ENCODE measurements at regions not wholly inside any gene's neighbourhood (a gene's known extent, or its start where the extent isn't known, plus 50 kb on each side); places are given as distances from the start of the nearest gene placed in this dataset.

- TF ChIP-seq KLF7 (tag by site-specific recombination; IDR thresholded peaks at IDR 0.05; ENCODE audit: borderline replicate concordance), result no peak
- no peak for TF ChIP-seq ZNF146 (tag by site-specific recombination; IDR thresholded peaks at IDR 0.05)
- no peak for TF ChIP-seq TSHZ1 (tag by site-specific recombination; IDR thresholded peaks at IDR 0.05; ENCODE audit: borderline replicate concordance)
- TF ChIP-seq ZNF561 (tag by site-specific recombination; IDR thresholded peaks at IDR 0.05; ENCODE audit: borderline replicate concordance), result no peak
- TF ChIP-seq PRDM6 (tag by site-specific recombination; IDR thresholded peaks at IDR 0.05), result no peak
- TF ChIP-seq ZNF335 (tag by site-specific recombination; conservative IDR thresholded peaks at IDR 0.05), result no peak
- no peak for TF ChIP-seq ZNF280D (tag by site-specific recombination; IDR thresholded peaks at IDR 0.05)
- TF ChIP-seq OVOL3 (tag by site-specific recombination; IDR thresholded peaks at IDR 0.05), result no peak
- TF ChIP-seq PBX3 (CRISPR knock-in tag; IDR thresholded peaks at IDR 0.05), result no peak
Observed at GRCh38 chr10:7498111-7498510, 87.3 kb upstream of the SFMBT2 start (continued).

GRCh38 chr10:7493996-7494395, 83.2 kb upstream of the SFMBT2 start:
- ChIA-PET POLR2A (no interaction called here), CTCF (interaction anchor here (0.6 kb wide), 2 partner anchors 826 to 952 kb away, joined by 3 to 4 read pairs; no protein-coding TSS in a partner anchor)
- Histone ChIP-seq H3K36me3 (ENCODE audit: control insufficient read depth in 2 of 2, insufficient read depth in 1 of 2, low read length in 2 of 2) (no peaks in the 10 kb centered on the region), H3K27ac (ENCODE audit: extremely low read depth, low read depth, low read length) (no peak overlapping the region), H3K9me3 (ENCODE audit: control insufficient read depth, insufficient read depth, low read depth, low read length) (no peaks in the 10 kb centered on the region), H3K4me1 (ENCODE audit: control insufficient read depth, insufficient read depth, low read length) (peaks cover under 1% of the 10 kb centered on the region; the same call in 1 of the 2 replicates), H3K4me3 (ENCODE audit: low read depth, low read length) (no peak overlapping the region)
- TF ChIP-seq ZNF26 (tag by site-specific recombination; IDR thresholded peaks at IDR 0.05) (no peak), ZNF202 (tag by site-specific recombination; IDR thresholded peaks at IDR 0.05; ENCODE audit: borderline replicate concordance) (no peak), ZNF423 (tag by site-specific recombination; IDR thresholded peaks at IDR 0.05) (0 out of 2 replicates have a peak, but pooled peaks have one; percentile 11), ZNF214 (tag by site-specific recombination; IDR thresholded peaks at IDR 0.05; ENCODE audit: borderline replicate concordance) (no peak), ZNF473 (tag by site-specific recombination; IDR thresholded peaks at IDR 0.05) (no peak), ZNF311 (tag by site-specific recombination; IDR thresholded peaks at IDR 0.05; ENCODE audit: borderline replicate concordance) (no peak), ZNF76 (tag by site-specific recombination; IDR thresholded peaks at IDR 0.05; ENCODE audit: borderline replicate concordance, low read depth) (no peak)

Data from HEK293 (cell line).